22Rv1 (cell line): ENCODE measurements at regions not wholly inside any gene's neighbourhood (a gene's known extent, or its start where the extent isn't known, plus 50 kb on each side); places are given as distances from the start of the nearest gene placed in this dataset.

Experiments used
- CTCF ChIP-seq: fragments of 450-650 bp; IDR thresholded peaks from 2 replicates; pipeline ENCODE4 v1.5.1; 2017; ENCODE audit warnings: mild to moderate bottlenecking
- ZFX ChIP-seq: fragments of 450-650 bp; IDR thresholded peaks from 2 replicates; pipeline ENCODE4 v1.6.1; 2017; ENCODE audit warnings: antibody characterized with exemption, borderline replicate concordance

- peak; percentile 95 for TF ChIP-seq CTCF
- TF ChIP-seq ZFX, result no peak
Measured at GRCh38 chr4:38319456-38320342, 344.3 kb upstream of the KLF3 start.
